Endothelial cell (in vitro differentiated cells): ENCODE measurements at regions not wholly inside any gene's neighbourhood (a gene's known extent, or its start where the extent isn't known, plus 50 kb on each side); places are given as distances from the start of the nearest gene placed in this dataset.
A peak's percentile ranks its signal among the peaks of the same experiment; 100 is the strongest.
"Not testable (repeated sequence)": the region's sequence is repeated elsewhere in the genome, so short reads cannot be mapped to it uniquely, and the experiment has no call there.

Source experiments
- DNase-seq: peaks from one replicate; pipeline ENCODE4 v3.0.0; 2021; ENCODE audit warnings: low spot score
- H3K27ac Mint-ChIP-seq: one replicate; pipeline ENCODE4 v1.8.0; 2021; ENCODE audit warnings: mixed read lengths, inconsistent platforms; ENCODE audit not compliant: unreplicated experiment
- H3K27me3 Mint-ChIP-seq: one replicate; pipeline ENCODE4 v1.8.0; 2021; ENCODE audit warnings: mild to moderate bottlenecking, moderate library complexity, mixed read lengths, inconsistent platforms; ENCODE audit not compliant: unreplicated experiment
- H3K36me3 Mint-ChIP-seq: one replicate; pipeline ENCODE4 v1.8.0; 2021; ENCODE audit warnings: mild to moderate bottlenecking, low read depth, mixed read lengths, inconsistent platforms; ENCODE audit not compliant: unreplicated experiment
- H3K4me1 Mint-ChIP-seq: one replicate; pipeline ENCODE4 v1.8.0; 2021; ENCODE audit warnings: mild to moderate bottlenecking, mixed read lengths, inconsistent platforms; ENCODE audit not compliant: unreplicated experiment
- H3K4me3 Mint-ChIP-seq: one replicate; pipeline ENCODE4 v1.8.0; 2021; ENCODE audit warnings: mild to moderate bottlenecking, mixed read lengths, inconsistent platforms; ENCODE audit not compliant: unreplicated experiment
- H3K9me3 Mint-ChIP-seq: one replicate; pipeline ENCODE4 v1.8.0; 2021; ENCODE audit warnings: mixed read lengths, inconsistent platforms; ENCODE audit not compliant: unreplicated experiment
- TF ChIP-seq, protein P1 (sequence below): fragments of 200-600 bp; sonication (generic); IDR thresholded peaks from one replicate; pipeline ENCODE4 v1.5.0; 2021; ENCODE audit warnings: antibody characterized with exemption; ENCODE audit not compliant: unreplicated experiment

GRCh38 chr2:146720170-146720569 lies 1124.7 kb upstream of the ACVR2A start:
- DNase-seq, result no peak
- no peak overlapping the region for H3K27ac Mint-ChIP-seq
- H3K36me3 Mint-ChIP-seq, result peaks cover 10% of the 10 kb centered on the region
- no peaks in the 10 kb centered on the region for H3K27me3 Mint-ChIP-seq
- no peaks in the 10 kb centered on the region for H3K4me1 Mint-ChIP-seq
- no peak overlapping the region for H3K4me3 Mint-ChIP-seq
- H3K9me3 Mint-ChIP-seq, result peaks cover 11% of the 10 kb centered on the region
- TF ChIP-seq, protein P1, sequence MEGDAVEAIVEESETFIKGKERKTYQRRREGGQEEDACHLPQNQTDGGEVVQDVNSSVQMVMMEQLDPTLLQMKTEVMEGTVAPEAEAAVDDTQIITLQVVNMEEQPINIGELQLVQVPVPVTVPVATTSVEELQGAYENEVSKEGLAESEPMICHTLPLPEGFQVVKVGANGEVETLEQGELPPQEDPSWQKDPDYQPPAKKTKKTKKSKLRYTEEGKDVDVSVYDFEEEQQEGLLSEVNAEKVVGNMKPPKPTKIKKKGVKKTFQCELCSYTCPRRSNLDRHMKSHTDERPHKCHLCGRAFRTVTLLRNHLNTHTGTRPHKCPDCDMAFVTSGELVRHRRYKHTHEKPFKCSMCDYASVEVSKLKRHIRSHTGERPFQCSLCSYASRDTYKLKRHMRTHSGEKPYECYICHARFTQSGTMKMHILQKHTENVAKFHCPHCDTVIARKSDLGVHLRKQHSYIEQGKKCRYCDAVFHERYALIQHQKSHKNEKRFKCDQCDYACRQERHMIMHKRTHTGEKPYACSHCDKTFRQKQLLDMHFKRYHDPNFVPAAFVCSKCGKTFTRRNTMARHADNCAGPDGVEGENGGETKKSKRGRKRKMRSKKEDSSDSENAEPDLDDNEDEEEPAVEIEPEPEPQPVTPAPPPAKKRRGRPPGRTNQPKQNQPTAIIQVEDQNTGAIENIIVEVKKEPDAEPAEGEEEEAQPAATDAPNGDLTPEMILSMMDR, result no peak

DNA sequence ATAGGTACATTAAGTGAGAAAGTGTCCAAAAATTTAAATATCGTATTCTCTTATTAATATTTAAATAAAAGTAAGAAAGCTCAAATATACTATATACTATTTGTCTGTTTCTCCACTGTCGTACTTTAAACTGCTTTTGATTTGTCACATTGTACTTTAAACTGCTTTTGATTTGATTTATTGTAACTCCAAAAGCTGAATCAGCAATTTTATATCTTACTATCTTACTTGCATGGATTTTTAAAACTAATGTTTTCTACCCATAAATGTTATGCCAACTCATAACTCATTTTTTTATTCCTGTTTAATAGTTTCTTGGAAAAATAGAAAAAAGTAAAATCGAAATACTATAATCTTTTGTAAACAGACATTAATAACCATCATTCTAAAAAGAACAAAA lies 1128.2 kb upstream of the ACVR2A start:
- DNase-seq, result no peak
- Mint-ChIP-seq H3K27me3 (no peaks in the 10 kb centered on the region), H3K36me3 (peaks cover 5% of the 10 kb centered on the region), H3K9me3 (peaks cover 6% of the 10 kb centered on the region), H3K4me1 (no peaks in the 10 kb centered on the region), H3K4me3 (no peak overlapping the region), H3K27ac (no peak overlapping the region)
- TF ChIP-seq, protein P1, result no peak

GRCh38 chr2:146709004-146709403 lies 1135.8 kb upstream of the ACVR2A start:
- H3K9me3 Mint-ChIP-seq, result no peaks in the 10 kb centered on the region
- TF ChIP-seq, protein P1, result no peak
- H3K27ac Mint-ChIP-seq, result no peak overlapping the region
- H3K27me3 Mint-ChIP-seq, result no peaks in the 10 kb centered on the region
- no peaks in the 10 kb centered on the region for H3K36me3 Mint-ChIP-seq
- no peaks in the 10 kb centered on the region for H3K4me1 Mint-ChIP-seq
- no peak for DNase-seq
- H3K4me3 Mint-ChIP-seq, result no peak overlapping the region

DNA sequence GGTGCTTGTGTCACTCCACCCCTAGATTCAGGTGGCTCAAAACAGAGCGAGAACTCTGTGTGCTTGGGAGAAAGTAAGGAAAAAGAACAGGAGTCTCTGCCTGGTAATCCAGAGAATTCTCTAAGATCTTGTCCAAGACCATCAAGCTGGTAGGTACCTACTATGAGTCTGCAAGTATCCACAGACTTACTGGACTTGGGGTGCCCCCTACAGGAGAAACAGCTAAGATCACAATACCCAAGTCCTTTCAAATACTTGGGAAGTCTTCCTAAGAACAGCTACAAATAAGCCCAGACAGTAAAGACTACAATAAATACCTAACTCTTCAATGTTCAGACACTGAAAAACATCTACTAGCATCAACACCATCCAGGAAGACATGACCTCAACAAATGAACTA lies 1143.6 kb upstream of the ACVR2A start:
- H3K4me3 Mint-ChIP-seq, result no peak overlapping the region
- no peak overlapping the region for H3K27ac Mint-ChIP-seq
- peaks cover 4% of the 10 kb centered on the region for H3K36me3 Mint-ChIP-seq
- H3K27me3 Mint-ChIP-seq, result no peaks in the 10 kb centered on the region
- H3K9me3 Mint-ChIP-seq, result no peaks in the 10 kb centered on the region
- no peak for DNase-seq
- TF ChIP-seq, protein P1, result peak; percentile 34
- H3K4me1 Mint-ChIP-seq, result no peaks in the 10 kb centered on the region

- H3K27ac Mint-ChIP-seq, result no peak overlapping the region
- TF ChIP-seq, protein P1, result no peak
- H3K27me3 Mint-ChIP-seq, result no peaks in the 10 kb centered on the region
- no peak for DNase-seq
- no peaks in the 10 kb centered on the region for H3K4me1 Mint-ChIP-seq
- peaks cover 4% of the 10 kb centered on the region for H3K36me3 Mint-ChIP-seq
- H3K4me3 Mint-ChIP-seq, result no peak overlapping the region
- H3K9me3 Mint-ChIP-seq, result no peaks in the 10 kb centered on the region
Measured at GRCh38 chr2:146697307-146697706, 1147.5 kb upstream of the ACVR2A start.

GRCh38 chr2:146696787-146697186 lies 1148.0 kb upstream of the ACVR2A start:
- not testable (repeated sequence) for H3K27me3 Mint-ChIP-seq, DNase-seq, H3K4me1 Mint-ChIP-seq, H3K27ac Mint-ChIP-seq, H3K9me3 Mint-ChIP-seq, H3K4me3 Mint-ChIP-seq, H3K36me3 Mint-ChIP-seq
